ENCODE measurements at regions not wholly inside any gene's neighbourhood (a gene's known extent, or its start where the extent isn't known, plus 50 kb on each side); places are given as distances from the start of the nearest gene placed in this dataset.

- RAD21 ChIA-PET (ENCODE audit: low non-redundant PET in 1 of 2, low total read pairs in 2 of 2, uncharacterized antibody in 2 of 2, unreplicated experiment in 2 of 2), result no interaction called here
These were observed 70.0 kb upstream of the SHISA3 start for GRCh38 chr4:42327323-42327722.

More at GRCh38 chr4:42327323-42327722, 70.0 kb upstream of the SHISA3 start:
- ChIA-PET CTCF (no interaction called here), POLR2A (no interaction called here)
- Histone ChIP-seq H3K9ac (ENCODE audit: low read length) (no peak overlapping the region), H3K36me3 (ENCODE audit: control insufficient read depth in 1 of 2, insufficient read depth in 2 of 2, low read length in 2 of 2) (no peaks in the 10 kb centered on the region), H2AFZ (ENCODE audit: low read depth, low read length, poor library complexity, severe bottlenecking) (no peak overlapping the region), H3K4me2 (ENCODE audit: low read length) (no peak overlapping the region), H3K27me3 (ENCODE audit: insufficient read depth, low read length) (no peaks in the 10 kb centered on the region), H3K9me3 (ENCODE audit: control insufficient read depth in 1 of 2, insufficient read depth in 1 of 2, low read depth in 1 of 2, low read length in 2 of 2) (no peaks in the 10 kb centered on the region), H3K79me2 (ENCODE audit: insufficient read depth, low read length) (no peaks in the 10 kb centered on the region), H3K9me2 (ENCODE audit: insufficient read depth) (no peaks in the 10 kb centered on the region), H3K4me3 (replicated peaks in 1 of 2; ENCODE audit: low read depth in 1 of 2, low read length in 2 of 2) (no peak overlapping the region), H4K20me1 (ENCODE audit: insufficient read depth) (no peaks in the 10 kb centered on the region), H3K27ac (ENCODE audit: low read depth, low read length) (no peak overlapping the region), H3K4me1 (ENCODE audit: control insufficient read depth in 1 of 2, insufficient read depth in 2 of 2, low read length in 2 of 2) (peaks cover 4 to 9% of the 10 kb centered on the region in 2 experiments)
- no TSS peak for BruUV-seq (replicated peaks)
- TF ChIP-seq JUND (IDR thresholded peaks at IDR 0.05), result no peak
- no peak for TF ChIP-seq ZNF274 (IDR thresholded peaks at IDR 0.05; ENCODE audit: low read depth, low read length)
- TF ChIP-seq, protein P1, sequence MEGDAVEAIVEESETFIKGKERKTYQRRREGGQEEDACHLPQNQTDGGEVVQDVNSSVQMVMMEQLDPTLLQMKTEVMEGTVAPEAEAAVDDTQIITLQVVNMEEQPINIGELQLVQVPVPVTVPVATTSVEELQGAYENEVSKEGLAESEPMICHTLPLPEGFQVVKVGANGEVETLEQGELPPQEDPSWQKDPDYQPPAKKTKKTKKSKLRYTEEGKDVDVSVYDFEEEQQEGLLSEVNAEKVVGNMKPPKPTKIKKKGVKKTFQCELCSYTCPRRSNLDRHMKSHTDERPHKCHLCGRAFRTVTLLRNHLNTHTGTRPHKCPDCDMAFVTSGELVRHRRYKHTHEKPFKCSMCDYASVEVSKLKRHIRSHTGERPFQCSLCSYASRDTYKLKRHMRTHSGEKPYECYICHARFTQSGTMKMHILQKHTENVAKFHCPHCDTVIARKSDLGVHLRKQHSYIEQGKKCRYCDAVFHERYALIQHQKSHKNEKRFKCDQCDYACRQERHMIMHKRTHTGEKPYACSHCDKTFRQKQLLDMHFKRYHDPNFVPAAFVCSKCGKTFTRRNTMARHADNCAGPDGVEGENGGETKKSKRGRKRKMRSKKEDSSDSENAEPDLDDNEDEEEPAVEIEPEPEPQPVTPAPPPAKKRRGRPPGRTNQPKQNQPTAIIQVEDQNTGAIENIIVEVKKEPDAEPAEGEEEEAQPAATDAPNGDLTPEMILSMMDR (IDR thresholded peaks at IDR 0.05 in 2 of 3, conservative IDR thresholded peaks at IDR 0.05 in 1 of 3; ENCODE audit: borderline replicate concordance in 1 of 3, insufficient read depth in 1 of 3, low read depth in 2 of 3, low read length in 2 of 3), result no peak
- TF ChIP-seq YY1 (IDR thresholded peaks at IDR 0.05; ENCODE audit: extremely low read depth, insufficient replicate concordance, low read depth, low read length), result no peak
- TF ChIP-seq FOSL1 (IDR thresholded peaks at IDR 0.05; ENCODE audit: low read depth), result no peak
- TF ChIP-seq SP1 (IDR thresholded peaks at IDR 0.05; ENCODE audit: low read depth), result no peak
- TF ChIP-seq SIN3A (IDR thresholded peaks at IDR 0.05; ENCODE audit: low read depth), result no peak
- TF ChIP-seq TCF7L2 (IDR thresholded peaks at IDR 0.05; ENCODE audit: borderline replicate concordance, extremely low read depth, insufficient read depth, insufficient read length), result no peak
- TF ChIP-seq CBX3 (IDR thresholded peaks at IDR 0.05; ENCODE audit: low read depth), result no peak
- TF ChIP-seq SRF (IDR thresholded peaks at IDR 0.05; ENCODE audit: low read depth), result no peak
- no peak for TF ChIP-seq EZH2 (IDR thresholded peaks at IDR 0.05)
- TF ChIP-seq EGR1 (IDR thresholded peaks at IDR 0.05; ENCODE audit: low read depth), result no peak
- TF ChIP-seq POLR2A (IDR thresholded peaks at IDR 0.05; ENCODE audit: borderline replicate concordance, extremely low read depth, insufficient read depth, insufficient read length), result no peak
- no peak for TF ChIP-seq ZFX (IDR thresholded peaks at IDR 0.05)
- TF ChIP-seq EZH2phosphoT487 (IDR thresholded peaks at IDR 0.05; ENCODE audit: borderline replicate concordance), result no peak
- TF ChIP-seq, protein P2, sequence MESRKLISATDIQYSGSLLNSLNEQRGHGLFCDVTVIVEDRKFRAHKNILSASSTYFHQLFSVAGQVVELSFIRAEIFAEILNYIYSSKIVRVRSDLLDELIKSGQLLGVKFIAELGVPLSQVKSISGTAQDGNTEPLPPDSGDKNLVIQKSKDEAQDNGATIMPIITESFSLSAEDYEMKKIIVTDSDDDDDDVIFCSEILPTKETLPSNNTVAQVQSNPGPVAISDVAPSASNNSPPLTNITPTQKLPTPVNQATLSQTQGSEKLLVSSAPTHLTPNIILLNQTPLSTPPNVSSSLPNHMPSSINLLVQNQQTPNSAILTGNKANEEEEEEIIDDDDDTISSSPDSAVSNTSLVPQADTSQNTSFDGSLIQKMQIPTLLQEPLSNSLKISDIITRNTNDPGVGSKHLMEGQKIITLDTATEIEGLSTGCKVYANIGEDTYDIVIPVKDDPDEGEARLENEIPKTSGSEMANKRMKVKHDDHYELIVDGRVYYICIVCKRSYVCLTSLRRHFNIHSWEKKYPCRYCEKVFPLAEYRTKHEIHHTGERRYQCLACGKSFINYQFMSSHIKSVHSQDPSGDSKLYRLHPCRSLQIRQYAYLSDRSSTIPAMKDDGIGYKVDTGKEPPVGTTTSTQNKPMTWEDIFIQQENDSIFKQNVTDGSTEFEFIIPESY (IDR thresholded peaks at IDR 0.05; ENCODE audit: extremely low read depth, insufficient replicate concordance, low read length), result no peak
- no peak for TF ChIP-seq CEBPB (IDR thresholded peaks at IDR 0.05; ENCODE audit: low read depth)
- TF ChIP-seq, protein P3, sequence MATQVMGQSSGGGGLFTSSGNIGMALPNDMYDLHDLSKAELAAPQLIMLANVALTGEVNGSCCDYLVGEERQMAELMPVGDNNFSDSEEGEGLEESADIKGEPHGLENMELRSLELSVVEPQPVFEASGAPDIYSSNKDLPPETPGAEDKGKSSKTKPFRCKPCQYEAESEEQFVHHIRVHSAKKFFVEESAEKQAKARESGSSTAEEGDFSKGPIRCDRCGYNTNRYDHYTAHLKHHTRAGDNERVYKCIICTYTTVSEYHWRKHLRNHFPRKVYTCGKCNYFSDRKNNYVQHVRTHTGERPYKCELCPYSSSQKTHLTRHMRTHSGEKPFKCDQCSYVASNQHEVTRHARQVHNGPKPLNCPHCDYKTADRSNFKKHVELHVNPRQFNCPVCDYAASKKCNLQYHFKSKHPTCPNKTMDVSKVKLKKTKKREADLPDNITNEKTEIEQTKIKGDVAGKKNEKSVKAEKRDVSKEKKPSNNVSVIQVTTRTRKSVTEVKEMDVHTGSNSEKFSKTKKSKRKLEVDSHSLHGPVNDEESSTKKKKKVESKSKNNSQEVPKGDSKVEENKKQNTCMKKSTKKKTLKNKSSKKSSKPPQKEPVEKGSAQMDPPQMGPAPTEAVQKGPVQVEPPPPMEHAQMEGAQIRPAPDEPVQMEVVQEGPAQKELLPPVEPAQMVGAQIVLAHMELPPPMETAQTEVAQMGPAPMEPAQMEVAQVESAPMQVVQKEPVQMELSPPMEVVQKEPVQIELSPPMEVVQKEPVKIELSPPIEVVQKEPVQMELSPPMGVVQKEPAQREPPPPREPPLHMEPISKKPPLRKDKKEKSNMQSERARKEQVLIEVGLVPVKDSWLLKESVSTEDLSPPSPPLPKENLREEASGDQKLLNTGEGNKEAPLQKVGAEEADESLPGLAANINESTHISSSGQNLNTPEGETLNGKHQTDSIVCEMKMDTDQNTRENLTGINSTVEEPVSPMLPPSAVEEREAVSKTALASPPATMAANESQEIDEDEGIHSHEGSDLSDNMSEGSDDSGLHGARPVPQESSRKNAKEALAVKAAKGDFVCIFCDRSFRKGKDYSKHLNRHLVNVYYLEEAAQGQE (IDR thresholded peaks at IDR 0.05; ENCODE audit: low read depth), result no peak
- TF ChIP-seq ELF1 (IDR thresholded peaks at IDR 0.05; ENCODE audit: borderline replicate concordance, low read depth), result no peak
- TF ChIP-seq RAD21 (IDR thresholded peaks at IDR 0.05; ENCODE audit: low read depth), result no peak
- ATAC-seq, result no peak
- intact Hi-C loops (cut with micrococcal nuclease), result no loop called here
- DNase-seq (ENCODE audit: low read depth, low spot score), result no peak

All from HCT116 (cell line).